ENCODE measurements at regions not wholly inside any gene's neighbourhood (a gene's known extent, or its start where the extent isn't known, plus 50 kb on each side); places are given as distances from the start of the nearest gene placed in this dataset.
"Not testable (repeated sequence)": the region's sequence is repeated elsewhere in the genome, so short reads cannot be mapped to it uniquely, and the experiment has no call there.

DNA sequence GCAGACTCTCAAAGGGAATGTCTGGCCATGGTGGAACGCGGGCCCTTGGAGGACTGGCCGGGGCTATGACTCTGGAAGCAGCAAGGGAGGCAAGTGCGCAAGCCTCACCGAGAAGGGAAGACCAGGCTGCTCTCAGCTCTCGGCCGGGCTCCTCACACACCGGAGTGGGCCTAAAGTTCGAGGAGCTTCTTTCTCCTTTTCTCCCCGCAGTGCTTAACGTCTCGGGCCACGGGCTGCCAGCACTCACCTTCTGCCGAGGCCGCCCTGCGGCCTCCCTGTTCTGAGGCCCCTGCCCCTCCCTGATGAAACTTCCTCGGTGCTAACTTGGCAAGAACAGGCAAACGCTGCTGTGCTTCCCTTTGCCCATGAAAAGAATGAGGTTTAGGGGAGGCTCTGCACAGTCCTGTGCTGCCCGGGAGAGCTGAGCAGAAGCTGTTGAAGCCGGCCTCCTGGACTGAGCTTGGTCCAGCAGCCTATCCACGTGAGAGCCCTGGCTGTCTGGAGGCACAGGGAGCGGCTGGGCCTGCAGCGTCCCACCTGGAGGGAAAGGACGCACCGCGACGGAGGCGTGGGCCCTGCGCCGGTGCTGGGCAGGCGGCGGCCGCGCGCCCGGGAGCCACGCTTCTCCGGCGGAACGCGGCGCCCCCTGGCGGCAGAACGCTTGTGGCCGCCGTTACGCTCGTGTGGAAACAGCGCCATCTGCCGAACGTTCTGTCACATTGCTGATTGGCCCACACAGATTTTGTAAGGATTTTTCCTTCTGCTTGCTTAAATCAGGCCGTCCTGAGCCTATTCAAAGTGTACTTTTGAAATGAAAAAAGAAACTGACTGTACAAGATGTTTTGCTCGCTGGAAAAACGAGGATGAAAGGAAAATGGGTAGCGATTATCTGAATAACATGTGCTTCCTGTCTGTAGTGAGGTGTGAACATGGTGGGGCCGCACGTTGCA lies 65.0 kb upstream of the TMEM45B start:
- Histone ChIP-seq H3K27ac (ENCODE audit: low read depth in 1 of 3, low read length in 2 of 3) (no peak overlapping the region), H3K4me1 (ENCODE audit: control insufficient read depth in 3 of 3, insufficient read depth in 2 of 3, low read depth in 1 of 3, low read length in 2 of 3) (no peaks in the 10 kb centered on the region), H3K27me3 (ENCODE audit: control insufficient read depth in 3 of 3, insufficient read depth in 3 of 3, low read length in 3 of 3) (peaks cover 0 to 5% (median 4%) of the 10 kb centered on the region in 3 donors), H3K36me3 (ENCODE audit: control insufficient read depth in 3 of 3, insufficient read depth in 2 of 3, low read depth in 1 of 3, low read length in 3 of 3) (no peaks in the 10 kb centered on the region), H3K4me3 (ENCODE audit: low read depth in 1 of 3, low read length in 3 of 3) (peak overlapping the region in 2 of 3 donors; percentile 10 to 23), H3K9me3 (ENCODE audit: control insufficient read depth in 2 of 2, insufficient read depth in 1 of 2, low read depth in 1 of 2, low read length in 1 of 2) (no peaks in the 10 kb centered on the region)
- FAIRE-seq (no peak), DNase-seq (peak; percentile 72 to 87)
- 18 to 21% (median 19%) methylated on average over 57 of the region's 57 CpGs for WGBS, 3 donors

DNA sequence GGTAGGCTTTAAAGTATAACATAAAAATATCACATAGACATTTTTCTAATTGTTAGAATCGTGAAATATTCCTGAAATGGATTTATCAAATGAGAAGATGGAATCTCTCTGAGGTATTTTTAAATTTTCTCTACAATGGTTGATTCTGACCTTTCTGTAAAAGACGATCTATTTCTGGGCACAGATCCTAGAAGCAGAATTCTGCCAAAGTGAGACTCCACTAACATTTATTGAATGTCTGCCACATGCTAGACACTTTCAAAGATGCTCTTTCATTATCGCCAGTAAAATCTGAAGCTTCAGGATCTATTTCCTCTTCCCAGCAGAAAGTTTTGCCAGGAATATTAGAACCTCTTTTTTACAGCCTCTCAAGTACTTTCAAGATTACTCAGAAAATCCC lies 64.1 kb upstream of the TMEM45B start:
- peaks cover 0 to 5% (median 4%) of the 10 kb centered on the region in 3 donors for H3K27me3 ChIP-seq (ENCODE audit: control insufficient read depth in 3 of 3, insufficient read depth in 3 of 3, low read length in 3 of 3)
- FAIRE-seq (no peak), DNase-seq (no peak)
- H3K27ac ChIP-seq (ENCODE audit: low read depth in 1 of 3, low read length in 2 of 3), result no peak overlapping the region
- no peaks in the 10 kb centered on the region for H3K36me3 ChIP-seq (ENCODE audit: control insufficient read depth in 3 of 3, insufficient read depth in 2 of 3, low read depth in 1 of 3, low read length in 3 of 3)
- H3K9me3 ChIP-seq (ENCODE audit: control insufficient read depth in 2 of 2, insufficient read depth in 1 of 2, low read depth in 1 of 2, low read length in 1 of 2), result no peaks in the 10 kb centered on the region
- 57 to 71% (median 71%) methylated on average over 3 of the region's 3 CpGs for WGBS, 3 donors
- H3K4me3 ChIP-seq (ENCODE audit: low read depth in 1 of 3, low read length in 3 of 3), result no peak overlapping the region
- no peaks in the 10 kb centered on the region for H3K4me1 ChIP-seq (ENCODE audit: control insufficient read depth in 3 of 3, insufficient read depth in 2 of 3, low read depth in 1 of 3, low read length in 2 of 3)

DNA sequence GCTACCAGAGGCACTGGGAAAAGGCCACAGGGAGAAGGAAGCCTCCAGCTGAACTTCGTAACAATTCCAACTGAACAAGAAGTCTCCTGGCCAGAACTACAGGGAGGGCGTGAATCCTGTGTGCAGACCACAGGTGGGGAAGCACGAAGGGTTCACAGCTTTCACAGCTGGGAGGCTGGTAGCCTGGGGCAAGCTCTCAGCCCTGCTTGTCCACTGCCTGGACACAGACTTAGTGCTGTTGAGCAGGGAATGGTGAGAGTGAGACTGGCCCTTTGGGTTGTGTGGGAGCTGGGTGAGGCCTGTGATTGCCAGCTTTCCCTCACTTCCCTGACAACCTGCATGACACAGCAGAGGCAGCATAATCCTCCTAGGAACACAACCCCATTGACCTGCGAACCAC lies 52.1 kb upstream of the TMEM45B start:
- H3K36me3 ChIP-seq (ENCODE audit: control insufficient read depth in 3 of 3, insufficient read depth in 2 of 3, low read depth in 1 of 3, low read length in 3 of 3); DNase-seq; H3K9me3 ChIP-seq (ENCODE audit: control insufficient read depth in 2 of 2, insufficient read depth in 1 of 2, low read depth in 1 of 2, low read length in 1 of 2); H3K4me1 ChIP-seq (ENCODE audit: control insufficient read depth in 3 of 3, insufficient read depth in 2 of 3, low read depth in 1 of 3, low read length in 2 of 3); H3K27me3 ChIP-seq (ENCODE audit: control insufficient read depth in 3 of 3, insufficient read depth in 3 of 3, low read length in 3 of 3); H3K4me3 ChIP-seq (ENCODE audit: low read depth in 1 of 3, low read length in 3 of 3); H3K27ac ChIP-seq (ENCODE audit: low read depth in 1 of 3, low read length in 2 of 3); FAIRE-seq: not testable (repeated sequence)
- 88 to 90% (median 89%) methylated on average over 4 of the region's 4 CpGs for WGBS, 3 donors

DNA sequence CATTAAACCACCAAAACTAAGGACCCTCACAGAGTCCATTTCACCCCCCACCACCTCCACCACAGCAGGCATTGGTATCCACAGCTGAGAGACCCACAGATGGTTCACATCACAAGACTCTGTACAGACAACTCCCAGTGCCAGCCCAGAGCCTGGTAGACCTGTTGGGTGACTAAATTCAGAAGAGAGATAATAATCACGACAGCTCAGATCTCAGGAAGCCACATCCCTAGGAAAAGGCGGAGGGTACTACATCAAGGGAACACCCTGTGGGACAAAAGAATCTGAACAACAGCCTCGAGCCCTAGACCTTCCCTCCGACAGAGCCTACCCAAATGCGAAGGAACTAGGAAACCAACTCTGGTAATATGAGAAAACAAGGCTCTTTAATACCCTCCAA lies 51.4 kb upstream of the TMEM45B start:
- H3K27ac ChIP-seq (ENCODE audit: low read depth in 1 of 3, low read length in 2 of 3); H3K36me3 ChIP-seq (ENCODE audit: control insufficient read depth in 3 of 3, insufficient read depth in 2 of 3, low read depth in 1 of 3, low read length in 3 of 3); H3K4me1 ChIP-seq (ENCODE audit: control insufficient read depth in 3 of 3, insufficient read depth in 2 of 3, low read depth in 1 of 3, low read length in 2 of 3); FAIRE-seq; DNase-seq; H3K27me3 ChIP-seq (ENCODE audit: control insufficient read depth in 3 of 3, insufficient read depth in 3 of 3, low read length in 3 of 3); H3K9me3 ChIP-seq (ENCODE audit: control insufficient read depth in 2 of 2, insufficient read depth in 1 of 2, low read depth in 1 of 2, low read length in 1 of 2); H3K4me3 ChIP-seq (ENCODE audit: low read depth in 1 of 3, low read length in 3 of 3): not testable (repeated sequence)
- WGBS, 3 donors, result 69 to 81% (median 71%) methylated on average over 4 of the region's 5 CpGs
